Endothelial cell of umbilical vein (primary cell): ENCODE measurements at regions not wholly inside any gene's neighbourhood (a gene's known extent, or its start where the extent isn't known, plus 50 kb on each side); places are given as distances from the start of the nearest gene placed in this dataset.

ENCODE experiments used
- BruUV-seq: library from RNA; stranded (reverse); fragments of 400-500 nt; replicated peaks from 2 replicates; lab custom pipeline; 2021; lab: Mats Ljungman, UMichigan
- CTCF ChIA-PET: fragments of 300-600, 350-600 bp; sonication (Branson Sonifier 250); formaldehyde crosslinking; loops from one replicate; lab custom pipeline; 2021; ENCODE audit warnings: antibody characterized with exemption, inconsistent platforms; lab: Charles Lee
- POLR2A ChIA-PET: fragments of 300-600, 350-600 bp; sonication (Branson Sonifier 250); formaldehyde crosslinking; loops from one replicate; lab custom pipeline; 2021; ENCODE audit warnings: antibody characterized with exemption, inconsistent platforms; lab: Charles Lee
- DNase-seq: peaks from one replicate; pipeline ENCODE4 v3.0.0-alpha.2; 2011; ENCODE audit warnings: low read depth, low spot score
- FAIRE-seq: peaks from 2 replicates; lab custom pipeline; 2011; peaks lifted over from hg19 to GRCh38; lab: Jason Lieb, UNC
- H2AFZ ChIP-seq: 2 replicates; pipeline ENCODE4 v1.6.0; 2012; ENCODE audit warnings: low read depth, low read length, control low read depth, inconsistent platforms
- H3K27ac ChIP-seq: 2 replicates; pipeline ENCODE4 v1.5.1; 2011; ENCODE audit warnings: low read depth, mild to moderate bottlenecking, control low read depth, low read length, moderate library complexity; ENCODE audit not compliant: insufficient read depth
- H3K27me3 ChIP-seq, 2 experiments: 2 replicates each; pipeline versions ENCODE4 v1.6.0 to v1.6.1; 2011; ENCODE audit warnings: low read length in 2 of 2, mixed read lengths in 1 of 2; ENCODE audit not compliant: control insufficient read depth in 2 of 2, insufficient read depth in 2 of 2
- H3K36me3 ChIP-seq, 2 experiments: 2 replicates in 1 of 2; 3 replicates in 1 of 2; pipeline ENCODE4 v1.5.1; 2011; ENCODE audit warnings: low read length in 2 of 2, mild to moderate bottlenecking in 1 of 2, moderate library complexity in 1 of 2; ENCODE audit not compliant: control insufficient read depth in 2 of 2, insufficient read depth in 2 of 2; ENCODE audit errors: extremely low read depth in 1 of 2
- H3K4me1 ChIP-seq: 3 replicates; pipeline ENCODE4 v1.5.1; 2011; ENCODE audit warnings: mild to moderate bottlenecking, low read length; ENCODE audit not compliant: control insufficient read depth, insufficient read depth; ENCODE audit errors: extremely low read depth
- H3K4me2 ChIP-seq: 2 replicates; pipeline ENCODE4 v1.6.1; 2011; ENCODE audit warnings: low read length, control low read depth, mixed read lengths; ENCODE audit not compliant: insufficient read depth
- H3K4me3 ChIP-seq, 3 experiments: fragments of 200-600 bp in 1 of 3; sonication (generic), shearing (Covaris generic) in 1 of 3; replicated peaks in 1 of 3; 2 replicates each; pipeline ENCODE4 v1.5.1; 2011 to 2016; ENCODE audit warnings: control low read depth in 3 of 3, low read length in 3 of 3, mild to moderate bottlenecking in 2 of 3, inconsistent platforms in 1 of 3, low read depth in 1 of 3, moderate library complexity in 1 of 3; ENCODE audit not compliant: insufficient read depth in 1 of 3
- H3K79me2 ChIP-seq: 2 replicates; pipeline ENCODE4 v1.6.0; 2012; ENCODE audit warnings: low read length, inconsistent platforms; ENCODE audit not compliant: control insufficient read depth, insufficient read depth
- H3K9ac ChIP-seq: replicated peaks from 2 replicates; pipeline ENCODE3; 2011; ENCODE audit warnings: low read length, control low read depth; ENCODE audit not compliant: insufficient read depth; ENCODE audit errors: extremely low read depth
- H3K9me1 ChIP-seq: replicated peaks from 3 replicates; pipeline ENCODE4 v1.6.0; 2011; ENCODE audit warnings: mild to moderate bottlenecking, low read length; ENCODE audit not compliant: control insufficient read depth, insufficient read depth; ENCODE audit errors: extremely low read depth
- H3K9me3 ChIP-seq: replicated peaks from 2 replicates; pipeline ENCODE4 v1.5.1; 2012; ENCODE audit warnings: low read length, inconsistent platforms; ENCODE audit not compliant: control insufficient read depth, insufficient read depth
- H4K20me1 ChIP-seq: replicated peaks from 2 replicates; pipeline ENCODE3; 2011; ENCODE audit warnings: mild to moderate bottlenecking, low read length; ENCODE audit not compliant: control insufficient read depth, insufficient read depth; ENCODE audit errors: extremely low read depth
- CTCF ChIP-seq, 2 donors: IDR thresholded peaks; 1 replicate in 1 of 2; 2 replicates in 1 of 2; pipeline ENCODE4 v1.5.1; 2011; ENCODE audit warnings: low read length in 2 of 2, mild to moderate bottlenecking in 2 of 2, moderate library complexity in 2 of 2, control low read depth in 1 of 2, inconsistent platforms in 1 of 2, low read depth in 1 of 2; ENCODE audit not compliant: insufficient read depth in 1 of 2; ENCODE audit errors: extremely low read depth in 1 of 2
- EZH2 ChIP-seq: IDR thresholded peaks from 2 replicates; pipeline ENCODE4 v1.6.1; 2012; ENCODE audit warnings: borderline replicate concordance, low read depth, mild to moderate bottlenecking, moderate library complexity, low read length, inconsistent platforms; ENCODE audit not compliant: severe bottlenecking
- JUN ChIP-seq: IDR thresholded peaks from 2 replicates; pipeline ENCODE4 v1.6.1; 2011; ENCODE audit warnings: borderline replicate concordance, low read depth; ENCODE audit not compliant: insufficient read length, insufficient read depth
- MAX ChIP-seq: IDR thresholded peaks from 2 replicates; pipeline ENCODE4 v1.6.1; 2011; ENCODE audit not compliant: insufficient read depth, insufficient read length
- POLR2AphosphoS5 ChIP-seq: IDR thresholded peaks from 2 replicates; pipeline ENCODE4 v1.6.1; 2012; ENCODE audit warnings: low read depth, mild to moderate bottlenecking, control low read depth, low read length, moderate library complexity; ENCODE audit not compliant: insufficient read depth
- dilution Hi-C: fragments of 300-500 bp; cut with MboI; formaldehyde crosslinking; loops from one replicate; pipeline ENCODE4 v1.15.0; 2019; ENCODE audit warnings: low sequenced_read_pairs; ENCODE audit not compliant: extremely low pct_ligation_motif_present
- intact Hi-C: fragments of 100-400 bp; cut with micrococcal nuclease; formaldehyde crosslinking; loops from one replicate; pipeline ENCODE4 v1.10.0; 2022

- no peaks in the 10 kb centered on the region for H3K36me3 ChIP-seq
- H3K4me3 ChIP-seq = no peak overlapping the region
- H3K9me3 ChIP-seq = no peaks in the 10 kb centered on the region
- POLR2A ChIA-PET = no interaction called here
- CTCF ChIA-PET = interaction anchor here (1.5 kb wide), 1 partner anchor 29 kb away, joined by 3 read pairs; no protein-coding TSS in a partner anchor
- TF ChIP-seq CTCF (IDR thresholded peaks at IDR 0.05; ENCODE audit: extremely low read depth in 1 of 2, insufficient read depth in 1 of 2, low read depth in 1 of 2, low read length in 2 of 2) (no peak), EZH2 (no peak), JUN (no peak), POLR2AphosphoS5 (no peak), MAX (no peak)
- BruUV-seq = no TSS peak
- FAIRE-seq (no peak), DNase-seq (no peak)
- peaks cover 0 to 5% of the 10 kb centered on the region in 2 experiments for H3K27me3 ChIP-seq
- no peaks in the 10 kb centered on the region for H3K79me2 ChIP-seq
- H3K9me1 ChIP-seq = no peaks in the 10 kb centered on the region
- no peaks in the 10 kb centered on the region for H3K4me1 ChIP-seq
- H3K27ac ChIP-seq = no peak overlapping the region
- dilution Hi-C loops (no loop called here), intact Hi-C loops (no loop called here)
- no peak overlapping the region for H2AFZ ChIP-seq
- H3K9ac ChIP-seq = no peak overlapping the region
- H4K20me1 ChIP-seq = no peaks in the 10 kb centered on the region
- no peak overlapping the region for H3K4me2 ChIP-seq
Measured at GRCh38 chr1:230002164-230002803, 64.8 kb upstream of the GALNT2 start.
